ENCODE measurements at regions not wholly inside any gene's neighbourhood (a gene's known extent, or its start where the extent isn't known, plus 50 kb on each side); places are given as distances from the start of the nearest gene placed in this dataset.

GRCh38 chr4:108331905-108332632, 163.3 kb upstream of the LEF1 start:
- DNase-seq (ENCODE audit: low spot score): no peak

DNA sequence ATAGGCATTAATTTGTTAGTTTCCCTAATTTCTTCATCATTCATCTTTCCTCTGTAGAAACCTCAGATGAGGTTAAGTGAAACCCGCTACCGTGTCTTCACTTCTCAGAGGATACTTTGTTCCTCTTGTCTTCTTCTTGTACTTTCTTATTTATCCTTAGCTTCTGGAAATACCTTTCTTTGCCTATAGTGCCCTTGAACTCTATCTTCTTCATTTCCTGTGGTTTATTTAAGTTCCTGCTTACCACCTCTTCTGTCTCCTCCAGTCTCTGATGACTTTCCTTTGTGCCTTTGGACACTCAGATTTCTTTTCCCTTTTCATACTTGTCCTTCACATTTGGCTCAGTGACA, 159.6 kb upstream of the LEF1 start:
- no peak for DNase-seq (ENCODE audit: low spot score)

DNA sequence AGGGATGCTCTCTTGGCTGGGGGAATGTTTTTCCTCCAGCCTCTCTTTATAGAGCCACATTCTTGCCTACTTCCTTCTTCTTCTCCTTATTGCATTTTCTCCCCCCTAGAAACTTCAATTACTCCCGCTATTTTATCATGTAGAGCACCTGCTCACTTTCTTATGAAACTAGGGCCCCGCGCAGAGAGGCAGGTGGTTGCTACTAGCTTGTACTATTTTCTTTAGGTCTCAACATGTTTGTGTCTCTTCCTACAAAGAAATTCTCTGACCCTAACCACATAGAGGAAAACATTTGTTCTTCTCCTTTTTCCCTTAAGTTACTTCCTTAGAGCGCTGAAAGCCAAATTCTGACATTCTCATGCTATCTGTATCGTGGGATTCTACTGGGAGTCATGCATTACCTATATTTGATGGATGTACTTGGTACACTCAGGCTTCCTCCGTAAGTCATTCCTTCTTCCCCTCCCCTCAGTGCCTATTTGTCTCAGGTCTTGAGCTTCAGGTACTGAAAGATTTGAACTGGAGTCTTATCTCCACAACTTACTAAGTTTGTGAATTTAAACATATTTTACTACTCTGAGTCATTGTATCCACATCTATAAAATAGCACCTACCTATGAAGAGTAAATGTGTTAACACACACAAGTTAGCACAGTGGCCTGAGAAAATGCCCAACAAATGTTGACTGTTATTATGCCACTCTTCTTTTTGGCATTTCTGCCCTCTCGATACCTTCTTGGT, 159.1 kb upstream of the LEF1 start:
- DNase-seq (ENCODE audit: low spot score): no peak

DNA sequence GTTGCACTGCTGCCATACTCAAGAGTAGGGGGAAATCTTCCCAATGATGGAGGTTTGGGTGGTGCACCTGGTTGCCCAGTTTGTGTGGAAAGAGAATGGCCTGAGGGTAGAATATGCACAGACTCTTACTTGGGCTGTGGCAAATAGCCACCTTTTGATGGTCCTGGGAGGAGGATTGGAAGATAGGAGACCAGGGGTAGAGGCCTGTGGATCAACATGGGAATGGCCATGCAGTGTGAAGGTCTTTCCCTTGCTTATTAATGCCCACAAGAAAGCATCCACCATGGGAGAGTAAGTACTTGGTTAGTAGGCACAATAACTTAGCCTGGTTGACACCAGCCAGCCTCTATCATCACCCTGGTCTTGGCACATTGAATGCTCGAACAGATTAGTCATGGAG, 156.8 kb upstream of the LEF1 start:
- DNase-seq (ENCODE audit: low spot score): no peak

DNA sequence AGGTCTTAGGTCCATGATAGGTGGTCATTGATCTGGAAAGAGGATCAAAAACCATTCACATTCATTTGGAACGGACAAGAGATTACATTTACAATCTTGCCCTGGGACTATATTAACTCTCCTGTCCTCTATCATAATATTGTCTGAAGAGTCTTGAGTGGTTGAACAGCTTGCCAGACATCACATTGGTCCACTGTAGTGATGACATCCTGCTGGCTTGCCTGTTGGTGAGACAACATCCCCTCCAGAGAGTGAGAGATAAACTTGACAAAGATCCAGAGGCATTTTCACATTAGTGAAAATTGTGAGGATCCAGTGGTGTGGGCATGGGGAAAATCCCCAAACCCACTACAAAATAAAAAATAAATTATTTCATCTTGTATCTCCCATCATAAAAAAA, 155.7 kb upstream of the LEF1 start:
- DNase-seq (ENCODE audit: low spot score): no peak

- no peak for DNase-seq (ENCODE audit: low spot score)
Observed at GRCh38 chr4:108322497-108322896, 153.8 kb upstream of the LEF1 start.

- no peak for DNase-seq (ENCODE audit: low spot score)
Observed at GRCh38 chr4:108320061-108320460, 151.3 kb upstream of the LEF1 start.

- DNase-seq (ENCODE audit: low spot score): no peak
Observed at GRCh38 chr4:108317377-108317776, 148.6 kb upstream of the LEF1 start.

- no peak for DNase-seq (ENCODE audit: low spot score)
Observed at GRCh38 chr4:108315694-108316093, 147.0 kb upstream of the LEF1 start.

GRCh38 chr4:108314900-108315589, 146.3 kb upstream of the LEF1 start:
- DNase-seq (ENCODE audit: low spot score): no peak

DNA sequence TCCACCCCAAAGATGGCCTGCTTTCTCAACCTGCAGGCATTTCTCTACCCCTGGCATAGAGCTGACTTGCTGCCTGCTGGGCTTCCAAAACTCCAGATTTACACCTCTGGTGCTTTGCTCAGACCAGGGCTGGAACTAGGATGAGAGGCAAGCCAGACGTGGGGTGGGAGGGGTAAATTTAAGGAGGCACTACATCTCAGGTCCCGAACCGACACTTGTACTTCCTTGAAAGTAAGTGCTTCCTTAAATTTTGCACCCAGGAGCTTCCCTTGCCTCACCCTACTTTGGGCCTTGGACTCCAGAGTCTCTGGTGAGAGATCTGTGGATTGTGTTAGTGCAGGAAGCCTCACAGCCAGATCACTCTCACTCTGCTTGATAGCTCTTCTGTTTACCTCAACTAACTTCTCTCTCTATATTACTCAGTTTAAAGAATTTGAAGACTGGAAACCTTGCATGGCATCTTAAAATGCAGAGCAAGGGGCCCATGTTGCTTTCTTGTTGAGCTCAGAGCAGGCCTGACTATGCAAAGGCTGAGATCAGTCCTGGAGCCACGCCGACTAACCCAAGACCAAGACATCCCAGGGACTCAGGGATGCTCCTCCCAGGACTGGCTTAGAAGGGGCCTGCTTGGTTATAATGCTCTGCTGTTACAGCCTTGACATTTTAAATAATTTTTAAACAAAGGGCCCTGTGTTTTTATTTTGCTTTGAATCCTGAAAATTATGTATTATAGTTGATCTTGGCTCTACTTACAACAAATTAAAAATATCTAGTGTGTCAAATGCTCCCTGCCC, 145.0 kb upstream of the LEF1 start:
- no peak for DNase-seq (ENCODE audit: low spot score)

- no peak for DNase-seq (ENCODE audit: low spot score)
Observed at GRCh38 chr4:108311313-108311712, 142.6 kb upstream of the LEF1 start.

GRCh38 chr4:108303488-108304177, 134.9 kb upstream of the LEF1 start:
- no peak for DNase-seq (ENCODE audit: low spot score)

DNA sequence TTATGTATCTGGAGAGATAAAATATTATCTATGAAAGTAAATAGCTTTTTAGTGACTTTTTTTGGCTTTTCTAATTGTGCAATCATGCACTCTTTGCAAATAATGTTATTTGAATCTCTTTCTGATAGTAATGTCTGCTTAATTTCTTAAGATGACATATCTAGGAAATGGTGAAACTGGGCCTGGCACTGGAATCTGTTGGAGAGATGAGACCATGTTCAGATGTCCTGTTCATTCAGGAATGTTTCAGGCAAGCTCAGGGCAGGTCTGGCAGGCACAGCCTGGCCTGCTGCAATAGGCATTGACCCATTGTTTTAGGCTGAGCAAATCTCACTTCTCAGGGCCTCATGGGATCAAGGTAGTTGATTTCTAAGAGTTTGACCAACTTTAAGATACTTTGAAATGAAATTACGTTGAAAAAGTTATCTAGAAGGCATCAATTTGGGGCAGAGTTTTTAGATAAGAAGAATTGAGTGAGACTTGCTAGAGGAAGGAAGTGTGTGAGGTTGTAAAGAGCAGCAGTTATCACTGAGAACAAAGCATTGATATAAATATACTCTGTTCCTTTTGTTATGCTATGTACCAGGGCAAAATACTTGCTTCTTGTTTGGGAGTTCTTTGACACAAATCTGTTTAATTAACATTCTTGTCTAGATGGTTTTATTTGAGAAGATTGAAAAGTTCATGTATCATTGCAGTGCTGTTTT, 133.0 kb upstream of the LEF1 start:
- DNase-seq (ENCODE audit: low spot score): no peak

DNA sequence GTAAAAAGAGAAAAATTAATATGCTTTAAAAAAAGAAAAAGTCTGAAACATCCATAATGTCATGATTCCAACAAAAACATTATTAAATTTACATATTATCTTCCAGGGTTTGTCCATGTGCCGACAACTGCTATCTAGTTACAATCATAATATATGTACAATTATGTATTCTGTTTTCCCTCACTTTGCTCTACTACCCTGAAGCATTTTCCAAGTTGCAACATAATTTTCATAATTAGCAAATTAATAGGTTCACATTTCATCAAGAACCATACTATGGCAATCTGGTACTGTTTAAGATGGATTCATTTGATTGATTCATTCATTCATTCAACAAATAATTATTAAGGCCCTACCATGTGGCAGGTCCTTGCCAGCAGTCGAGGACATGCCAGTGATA, 128.9 kb upstream of the LEF1 start:
- no peak for DNase-seq (ENCODE audit: low spot score)

DNA sequence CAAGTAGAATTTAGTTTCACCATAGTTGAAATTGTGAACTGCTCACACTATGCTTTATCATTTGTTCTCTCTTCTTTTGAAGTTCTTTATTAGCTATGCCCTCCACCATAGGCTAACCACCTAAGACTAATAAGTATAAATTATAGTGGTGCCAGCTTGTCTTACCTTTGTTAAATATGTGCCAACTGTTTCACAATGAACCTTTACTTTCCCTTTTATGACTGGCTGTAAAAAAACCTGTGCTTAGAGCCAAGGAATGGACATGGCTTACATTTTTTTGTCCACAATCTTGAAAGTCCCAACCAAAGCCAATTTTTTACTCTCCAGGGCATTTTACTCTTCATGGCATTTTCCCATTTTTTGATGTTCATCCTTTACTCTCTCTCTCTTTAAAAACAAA, 123.5 kb upstream of the LEF1 start:
- no peak for DNase-seq (ENCODE audit: low spot score)

DNA sequence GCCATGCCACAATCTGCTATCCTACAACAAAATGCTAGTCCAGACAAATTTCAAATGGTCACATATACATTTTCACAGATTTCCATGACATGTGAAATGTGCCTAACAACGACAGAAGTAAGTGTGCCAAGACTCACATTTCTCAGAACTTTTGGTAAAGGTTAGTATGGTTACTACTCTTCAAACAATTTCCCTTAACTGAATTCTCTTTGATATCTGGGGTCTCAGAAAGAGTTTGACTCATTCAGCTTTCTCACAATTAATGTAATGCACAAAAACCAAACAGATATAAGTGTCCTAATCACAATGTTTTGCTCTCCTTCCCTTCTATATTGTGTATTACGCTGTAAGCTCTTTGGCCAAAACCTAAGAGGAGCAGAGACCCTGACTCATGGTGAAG, 122.4 kb upstream of the LEF1 start:
- no peak for DNase-seq (ENCODE audit: low spot score)

DNA sequence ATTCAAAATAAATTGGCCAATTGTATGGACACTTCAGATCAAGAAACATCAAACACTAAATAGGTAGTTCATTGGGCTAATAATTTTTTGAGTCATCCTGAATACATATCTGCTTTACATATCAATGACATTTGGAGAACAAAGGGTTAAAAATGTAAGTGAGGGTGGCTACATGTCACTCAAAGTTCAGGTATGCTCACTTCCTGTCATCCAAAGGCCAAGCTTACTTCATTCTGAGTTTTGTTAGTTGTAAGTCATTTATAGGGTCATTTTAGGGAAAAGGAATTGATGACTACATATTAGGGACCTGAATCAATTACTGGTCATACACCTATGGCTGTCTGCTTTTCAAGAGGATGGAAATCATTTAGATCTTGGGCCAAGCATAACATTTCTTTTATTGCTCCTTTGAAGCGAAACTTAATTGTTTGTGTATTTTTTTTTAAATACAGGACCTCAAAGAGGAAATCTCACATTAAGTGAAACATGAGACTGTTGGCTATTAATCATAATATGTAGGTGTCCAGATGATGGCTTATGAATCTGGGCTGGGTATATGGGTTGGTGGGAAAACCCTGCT, 119.2 kb upstream of the LEF1 start:
- DNase-seq (ENCODE audit: low spot score): no peak

DNA sequence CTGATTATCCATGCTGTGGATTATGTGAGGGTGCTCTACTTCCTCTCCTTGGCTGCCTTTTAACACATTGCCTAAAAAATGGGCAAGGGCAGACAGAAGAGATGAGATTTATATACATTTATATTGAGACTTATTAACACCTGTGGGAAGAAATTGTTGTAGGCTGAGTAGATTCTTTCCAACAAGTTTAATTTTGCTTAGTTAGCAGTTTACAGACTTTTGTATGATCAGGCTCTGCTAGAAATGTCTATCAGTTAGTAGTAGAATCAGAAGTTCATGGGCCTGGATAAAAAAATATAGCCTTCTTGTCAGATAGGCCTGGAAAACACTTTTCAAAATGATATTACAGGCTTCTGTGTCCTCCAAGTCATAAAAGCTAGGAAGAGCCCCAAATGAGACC, 111.3 kb upstream of the LEF1 start:
- DNase-seq (ENCODE audit: low spot score): no peak

DNA sequence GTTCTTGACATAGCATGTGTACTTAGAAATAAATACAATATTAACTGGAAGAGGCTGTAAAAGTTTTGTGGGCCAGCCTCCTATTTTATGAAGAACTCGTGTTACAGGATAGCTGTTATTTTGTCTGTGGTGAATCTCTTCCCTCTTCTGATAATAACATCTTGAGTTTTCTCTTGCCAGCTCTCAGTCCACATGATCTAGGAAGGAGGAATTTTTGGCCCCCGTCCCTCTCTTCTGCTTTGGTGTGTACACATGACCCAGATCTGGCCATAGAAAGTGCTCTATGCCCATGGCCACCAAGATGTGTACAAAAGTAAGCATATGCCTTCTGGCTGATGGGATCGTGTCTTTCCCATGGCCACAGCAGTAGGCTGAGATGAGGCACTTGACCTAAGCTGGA, 108.0 kb upstream of the LEF1 start:
- no peak for DNase-seq (ENCODE audit: low spot score)

DNA sequence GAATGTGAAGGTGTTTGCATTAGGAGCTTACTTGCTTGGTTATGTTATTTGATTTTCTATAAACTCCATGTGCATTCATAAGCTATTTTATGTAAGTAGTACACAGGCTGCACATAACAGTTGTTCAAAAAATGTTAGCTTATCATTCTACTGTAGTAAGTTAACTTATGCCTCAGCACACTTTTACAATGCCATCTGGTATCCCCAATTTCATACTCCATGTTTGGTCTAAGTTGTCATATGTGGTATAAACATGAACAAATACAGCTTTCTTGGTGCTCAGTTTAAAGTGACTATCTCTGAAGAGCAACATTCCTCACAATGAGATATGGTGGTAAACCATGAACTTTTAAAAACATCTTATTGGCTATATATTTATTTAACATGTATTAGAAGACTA, 104.3 kb upstream of the LEF1 start:
- DNase-seq (ENCODE audit: low spot score): no peak
